HG03039 (cell line): ENCODE measurements at regions not wholly inside any gene's neighbourhood (a gene's known extent, or its start where the extent isn't known, plus 50 kb on each side); places are given as distances from the start of the nearest gene placed in this dataset.
"Not testable (repeated sequence)": the region's sequence is repeated elsewhere in the genome, so short reads cannot be mapped to it uniquely, and the experiment has no call there.

Experiments
- ATAC-seq: cut with Tn5 transposase; IDR thresholded peaks from one replicate; pipeline ENCODE4 v1.9.1; 2021; ENCODE audit warnings: mild to moderate bottlenecking, moderate library complexity; ENCODE audit not compliant: unreplicated experiment

DNA sequence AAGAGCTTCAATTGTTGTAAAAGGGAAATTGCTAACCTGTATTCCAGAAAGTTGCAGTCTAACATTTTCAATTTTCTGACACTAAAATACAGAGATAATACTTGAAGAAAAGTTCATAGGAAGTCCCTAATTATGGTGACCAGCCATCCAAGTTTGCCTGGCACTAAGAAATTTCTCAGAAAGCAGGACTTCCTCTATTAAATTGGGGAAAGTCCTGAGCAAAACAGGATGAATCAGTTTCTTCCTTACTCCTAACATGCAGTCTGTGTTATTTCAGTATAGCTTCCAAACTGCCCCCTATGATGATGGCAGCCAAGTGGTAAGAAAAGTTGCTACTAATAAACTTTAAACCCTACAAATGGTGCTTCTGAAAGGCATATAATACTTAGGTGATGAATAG lies 133.5 kb upstream of the SGO1 start:
- ATAC-seq: no peak

DNA sequence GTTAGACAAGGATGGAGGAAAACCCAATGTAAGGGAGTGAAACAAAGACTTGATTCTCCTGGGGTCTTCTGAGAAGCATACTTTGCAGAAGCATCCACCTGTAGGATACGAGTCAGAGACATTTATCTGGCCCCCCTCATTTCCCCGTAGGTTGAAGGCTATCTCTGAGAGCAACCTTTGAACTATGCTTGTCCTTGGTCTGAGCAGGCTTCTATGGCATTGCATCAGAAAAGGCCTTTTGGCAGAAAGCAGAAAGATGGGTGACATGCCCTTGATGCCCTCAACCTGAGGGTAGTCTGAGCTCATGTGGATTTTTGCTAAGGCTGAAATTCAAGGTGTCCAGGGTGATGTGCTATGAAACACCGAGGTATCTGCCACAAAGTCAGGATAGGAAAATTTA lies 131.6 kb upstream of the SGO1 start:
- no peak for ATAC-seq

DNA sequence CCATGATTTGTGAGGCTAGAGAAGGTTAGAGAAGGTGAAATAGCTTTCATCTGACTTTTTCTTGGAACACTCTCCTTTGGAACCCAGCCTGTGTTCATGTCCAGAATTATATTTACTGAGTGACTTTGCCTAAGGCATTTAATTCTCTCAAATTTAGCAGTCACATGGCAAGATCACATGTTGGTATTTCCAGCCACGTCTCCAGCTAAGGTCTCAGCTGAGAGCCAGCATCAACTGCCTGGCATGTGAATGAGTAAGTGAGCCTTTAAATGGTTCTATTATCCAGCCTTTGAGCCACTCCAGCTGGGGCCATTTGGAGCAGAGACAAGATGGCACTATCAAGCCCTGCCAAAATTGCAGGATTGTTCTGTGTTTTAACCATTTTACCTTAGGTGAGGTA lies 130.2 kb upstream of the SGO1 start:
- no peak for ATAC-seq

DNA sequence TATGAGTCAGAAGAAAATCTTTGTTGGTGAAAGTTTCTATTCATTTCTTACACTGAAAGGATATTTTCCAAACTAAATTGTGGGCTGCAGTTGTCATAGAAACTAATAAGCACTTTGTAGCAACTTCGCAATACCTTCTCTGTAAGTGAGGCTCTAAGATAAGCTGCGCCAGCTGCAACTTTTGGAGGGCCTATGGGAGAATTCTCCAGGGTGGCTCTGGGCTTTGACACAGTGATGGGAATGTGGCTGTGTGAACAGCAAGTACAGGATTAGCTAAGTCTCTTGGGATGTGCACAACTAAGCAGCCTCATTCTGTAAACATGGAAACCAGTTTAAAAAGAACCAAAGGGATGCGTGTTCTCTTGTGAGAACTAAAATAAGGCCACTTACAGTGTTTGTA lies 124.6 kb upstream of the SGO1 start:
- ATAC-seq: no peak

DNA sequence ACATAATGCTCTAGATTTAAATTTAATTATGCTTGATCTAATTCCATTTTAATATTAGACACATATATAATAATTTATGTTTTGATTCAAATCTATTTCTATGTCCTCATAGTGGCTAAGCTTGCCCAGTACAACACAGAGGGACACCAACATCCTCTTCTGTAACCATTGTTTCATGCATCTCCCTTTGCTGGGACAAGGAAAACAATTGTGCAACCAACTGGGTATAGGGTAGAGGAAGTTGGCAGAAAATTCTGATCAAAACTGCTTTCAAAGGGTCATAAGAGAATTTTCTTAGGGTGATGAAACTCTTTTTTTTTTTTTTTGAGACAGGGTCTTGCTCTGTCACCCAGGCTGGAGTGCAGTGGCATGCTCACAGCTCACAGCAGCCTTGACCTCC lies 121.4 kb upstream of the SGO1 start:
- no peak for ATAC-seq

DNA sequence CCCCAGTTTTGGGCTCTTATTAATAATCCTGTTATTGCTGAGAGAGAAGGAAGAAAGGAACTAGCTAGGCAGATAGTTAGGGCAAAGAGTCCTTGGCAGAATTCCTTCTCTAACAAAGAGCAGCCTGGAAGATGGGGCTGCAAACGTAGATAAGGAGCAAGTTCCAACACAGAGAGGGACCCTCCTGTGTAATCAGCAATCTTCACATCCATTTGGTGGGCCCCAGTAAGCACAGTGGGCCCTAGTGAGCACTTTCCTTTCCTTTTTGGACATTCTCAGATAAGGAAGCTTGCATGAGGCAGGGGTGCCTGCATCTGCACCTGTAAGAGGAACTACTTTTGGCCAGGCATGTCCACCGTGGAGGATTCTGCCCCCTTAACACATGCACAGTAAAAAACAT lies 119.6 kb upstream of the SGO1 start:
- no peak for ATAC-seq

DNA sequence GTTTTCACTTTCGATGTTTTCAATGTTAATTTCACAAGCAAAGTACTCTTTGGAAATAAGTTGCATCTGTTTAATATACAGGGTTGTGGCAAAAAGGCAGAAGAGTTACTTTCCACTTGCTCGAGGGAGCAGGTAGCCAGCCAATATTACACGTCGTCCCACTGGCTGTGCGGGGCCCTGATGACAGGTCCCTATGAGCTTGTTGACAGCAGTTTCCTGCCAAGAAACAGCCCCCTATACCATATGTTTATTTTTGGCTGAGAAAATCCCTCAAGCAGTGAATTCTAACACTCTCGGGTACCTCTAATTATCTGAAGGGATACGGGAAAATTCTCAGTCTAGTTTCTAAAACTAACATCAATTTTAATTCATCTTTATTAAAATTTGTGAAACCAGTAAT lies 116.8 kb upstream of the SGO1 start:
- ATAC-seq: no peak

DNA sequence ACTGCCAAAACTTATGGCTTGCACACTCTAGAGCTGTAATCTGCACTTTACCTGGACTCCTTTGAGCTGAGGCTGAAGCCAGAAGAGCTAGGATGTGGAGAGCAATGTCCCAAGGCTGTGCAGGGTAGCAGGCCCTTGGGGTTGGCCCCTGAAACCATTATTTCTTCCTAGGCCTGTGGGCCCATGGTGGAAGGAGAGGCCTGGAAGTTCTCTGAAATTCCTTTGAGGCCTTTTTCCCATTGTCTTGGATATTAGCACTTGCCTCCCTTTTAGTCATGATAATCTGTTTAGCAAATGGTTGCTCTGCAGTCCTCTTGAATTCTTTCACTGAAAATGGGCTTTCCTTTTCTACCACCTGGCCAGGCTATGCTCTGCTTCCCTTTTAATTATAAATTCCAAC lies 102.0 kb upstream of the SGO1 start:
- ATAC-seq: no peak

DNA sequence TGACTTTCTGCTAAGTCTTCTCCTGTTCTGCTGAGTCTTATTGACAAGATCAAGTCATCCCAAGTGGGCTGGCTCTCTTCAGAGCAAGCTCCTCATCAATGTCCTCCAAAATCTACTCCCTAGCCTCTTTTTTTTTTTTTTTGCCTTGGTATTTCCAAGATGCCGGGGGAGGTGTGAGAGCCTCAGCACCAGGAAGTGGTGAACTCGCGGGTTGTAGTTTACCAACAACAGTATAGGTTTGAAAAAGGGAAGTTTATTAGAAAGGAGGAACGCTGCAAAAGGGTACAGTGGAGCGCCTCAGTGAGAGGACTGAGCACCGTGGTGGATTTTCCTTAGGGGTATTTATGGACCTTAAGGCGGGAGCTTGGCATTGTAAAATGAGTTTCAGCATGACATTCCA lies 94.3 kb upstream of the SGO1 start:
- ATAC-seq: peak; percentile 53

DNA sequence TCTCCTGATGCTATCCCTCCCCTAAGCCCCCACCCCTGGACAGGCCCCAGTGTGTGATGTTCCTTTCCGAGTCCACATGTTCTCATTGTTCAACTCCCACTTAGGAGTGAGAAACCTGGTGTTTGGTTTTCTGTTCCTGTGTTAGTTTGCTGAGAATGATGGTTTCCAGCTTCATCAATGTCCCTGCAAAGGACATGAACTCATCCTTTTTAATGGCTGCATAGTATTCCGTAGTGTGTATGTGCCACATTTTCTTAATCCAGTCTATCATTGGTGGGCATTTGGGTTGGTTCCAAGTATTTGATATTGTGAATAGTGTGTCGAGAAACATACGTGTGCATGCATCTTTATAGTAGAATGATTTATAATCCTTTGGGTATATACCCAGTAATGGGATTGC lies 80.0 kb upstream of the SGO1 start:
- not testable (repeated sequence) for ATAC-seq

DNA sequence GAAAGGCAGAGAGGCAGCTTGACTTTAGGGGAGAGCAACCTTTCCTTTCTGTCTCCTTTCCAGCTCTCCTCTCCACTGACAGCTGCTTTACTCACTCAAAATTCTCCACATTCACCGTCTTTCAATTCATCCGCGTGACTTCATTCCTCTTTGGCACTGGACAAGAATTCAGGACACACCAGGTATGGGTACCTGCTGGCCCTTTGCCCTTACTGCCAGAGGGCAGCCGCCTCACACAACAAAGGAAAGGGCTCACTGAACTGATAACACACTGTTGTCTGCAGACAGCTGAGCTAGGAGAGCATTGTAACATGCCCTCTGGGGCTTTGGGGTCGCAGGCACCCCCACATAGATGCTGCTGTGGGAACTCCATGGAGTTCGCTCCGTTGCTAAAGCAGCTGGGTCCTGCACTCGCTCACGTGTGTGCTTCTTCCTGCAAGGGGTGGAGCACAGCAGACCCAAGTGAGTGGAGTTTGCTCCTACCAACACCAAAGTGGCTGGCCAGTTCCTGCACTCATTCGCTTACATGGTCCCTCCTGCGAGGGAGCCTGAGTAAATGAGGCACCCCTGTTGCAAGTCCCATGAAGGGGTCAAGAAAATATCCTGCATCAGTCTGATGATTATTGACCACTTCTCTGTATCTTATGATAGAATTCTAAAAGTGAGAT lies 79.0 kb upstream of the SGO1 start:
- no peak for ATAC-seq

DNA sequence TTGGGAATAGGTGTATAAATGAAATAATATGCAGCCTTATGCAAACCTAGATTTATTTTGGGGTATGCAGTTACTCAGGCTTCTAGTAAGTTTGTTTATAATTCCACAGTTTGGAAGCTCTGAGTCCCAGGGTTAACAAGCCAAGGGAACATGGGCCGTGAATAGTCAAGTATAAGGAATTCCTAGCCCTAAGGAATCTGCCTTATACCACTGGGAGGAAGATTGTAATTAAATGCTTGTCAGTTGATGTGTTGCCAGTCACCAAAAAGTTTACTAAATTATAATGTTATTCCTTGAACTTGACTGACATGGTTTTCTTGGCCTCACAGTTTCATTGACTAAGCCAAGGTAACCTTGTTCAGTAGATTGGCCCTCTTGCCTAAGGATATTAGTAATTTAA lies 72.4 kb upstream of the SGO1 start:
- ATAC-seq: no peak

DNA sequence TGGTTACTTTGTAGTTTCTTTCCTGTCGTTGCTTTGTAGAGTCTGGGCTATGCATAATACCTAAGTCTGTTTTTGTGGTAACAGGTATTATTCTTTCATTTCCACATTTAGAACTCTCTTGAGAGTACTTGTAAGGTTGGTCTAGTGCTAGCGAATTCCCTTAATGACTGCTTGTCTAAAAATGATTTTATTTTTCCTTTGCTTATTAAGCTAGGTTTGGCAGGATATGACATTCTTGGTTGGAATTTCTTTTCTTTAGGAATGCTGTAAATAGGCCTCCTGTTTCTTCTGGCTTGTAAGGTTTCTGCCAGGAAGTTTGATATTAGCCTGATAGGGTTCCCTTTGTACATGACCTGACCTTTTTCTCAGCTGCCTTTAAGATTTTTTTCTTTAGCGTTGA lies 70.1 kb upstream of the SGO1 start:
- ATAC-seq: peak; percentile 58

DNA sequence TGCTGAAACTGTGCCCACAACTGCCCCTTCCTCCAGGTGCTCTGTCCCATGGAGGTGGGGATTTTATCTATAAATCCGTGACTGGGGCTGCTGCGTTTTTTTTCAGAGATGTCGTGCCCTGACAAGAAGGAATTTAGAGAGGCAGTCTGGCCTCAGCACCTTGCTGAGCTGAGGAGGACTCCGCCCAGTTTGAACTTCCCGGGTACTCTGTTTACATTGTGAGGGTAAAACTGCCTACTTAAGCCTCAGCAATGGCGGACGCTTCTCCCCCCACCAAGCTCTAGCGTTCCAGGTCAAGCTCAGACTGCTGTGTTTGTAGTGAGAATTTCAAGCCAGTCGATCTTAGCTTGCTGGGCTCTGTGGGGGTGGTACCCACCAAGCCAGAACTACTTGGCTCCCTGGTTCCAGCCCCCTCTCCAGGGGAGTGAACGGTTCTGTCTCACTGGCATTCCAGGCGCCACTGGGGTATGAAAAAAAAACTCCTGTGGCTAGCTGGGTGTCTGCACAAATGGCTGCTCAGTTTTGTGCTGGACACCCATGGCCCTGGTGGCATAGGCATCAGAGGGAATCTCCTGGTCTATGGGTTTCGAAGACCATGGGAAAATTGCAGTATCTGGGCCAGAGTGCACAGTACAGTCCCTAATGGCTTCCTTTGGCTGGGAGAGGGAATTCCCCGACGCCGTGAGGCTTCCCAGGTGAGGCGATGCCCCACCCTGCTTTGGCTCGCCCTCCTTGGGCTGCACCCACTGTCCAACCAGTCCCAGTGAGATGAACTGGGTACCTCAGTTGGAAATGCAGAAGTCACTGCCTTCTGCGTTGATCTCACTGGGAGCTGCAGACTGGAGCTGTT lies 68.5 kb upstream of the SGO1 start:
- no peak for ATAC-seq

DNA sequence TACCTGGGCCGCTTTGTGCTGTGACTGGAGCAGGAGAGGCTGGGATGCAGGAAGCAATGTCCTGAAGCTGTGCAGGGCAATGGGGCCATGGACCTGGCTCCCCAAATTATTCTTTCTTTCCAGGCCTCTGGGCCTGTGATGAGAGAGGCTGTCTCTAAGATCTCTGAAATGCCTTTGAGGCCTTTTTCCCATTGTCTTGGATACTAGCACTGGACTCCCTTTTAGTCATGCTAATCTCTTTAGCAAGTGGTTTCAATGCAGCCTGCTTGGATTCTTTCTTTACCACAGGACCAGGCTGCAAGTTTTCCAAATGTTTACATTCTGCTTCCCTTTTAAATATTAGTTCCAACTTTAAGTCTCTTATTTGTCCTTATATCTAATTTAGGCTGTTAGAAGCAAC lies 64.8 kb upstream of the SGO1 start:
- ATAC-seq: no peak

DNA sequence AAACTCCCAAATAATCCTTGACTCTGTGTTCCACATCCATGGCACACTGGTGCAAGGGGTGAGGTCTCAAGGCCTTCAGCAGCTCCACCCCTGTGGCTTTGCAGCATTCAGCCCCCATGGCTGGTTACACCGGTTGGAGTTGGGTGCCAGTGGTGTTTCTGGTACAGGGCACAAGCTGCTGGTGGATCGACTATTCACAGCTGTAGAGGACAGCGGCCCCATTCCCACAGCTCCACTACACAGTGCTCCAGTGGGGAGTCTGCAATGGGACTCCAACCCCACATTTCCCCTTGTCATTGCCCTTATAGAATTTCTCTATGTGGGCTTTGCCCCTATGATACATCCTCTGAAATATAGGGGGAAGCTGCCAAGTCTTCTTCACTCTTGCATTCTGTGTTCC lies 64.3 kb upstream of the SGO1 start:
- ATAC-seq: no peak

DNA sequence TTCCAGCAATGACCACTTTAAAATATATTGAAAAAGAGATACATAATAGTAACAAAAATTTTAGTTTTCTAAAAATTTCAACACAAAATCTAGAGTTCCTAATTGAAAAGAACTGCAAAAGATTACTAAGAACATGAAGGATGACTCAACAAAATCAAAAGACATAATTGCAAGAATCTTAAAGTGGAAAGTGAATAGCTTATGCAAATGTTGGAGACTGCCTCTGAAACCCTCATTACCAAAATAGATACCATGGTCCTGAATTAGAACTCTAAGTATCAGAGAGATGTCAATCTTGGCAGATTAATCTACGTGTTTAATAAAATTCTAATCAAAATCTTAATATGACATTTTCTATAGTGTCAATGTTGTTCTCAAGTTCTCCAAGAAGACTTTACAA lies 60.7 kb upstream of the SGO1 start:
- ATAC-seq: peak; percentile 80

DNA sequence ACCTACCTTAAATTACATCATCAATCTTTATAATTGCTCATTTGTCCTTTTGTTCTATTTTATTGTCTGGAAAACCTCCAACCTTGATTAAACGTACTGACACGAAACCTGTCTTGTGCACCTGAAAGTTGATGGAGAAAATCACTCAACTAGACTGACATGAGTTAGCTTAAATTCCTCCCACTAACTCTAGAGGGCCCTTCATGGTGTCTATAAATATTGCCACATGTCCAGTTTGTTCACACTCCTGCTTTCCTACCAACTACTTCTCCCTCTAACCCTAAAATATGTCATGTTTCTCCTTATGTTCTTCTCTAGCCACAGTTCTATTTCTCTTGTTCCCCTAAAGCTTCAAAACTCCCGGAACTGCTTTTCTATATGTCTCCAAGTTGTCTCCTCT lies 59.8 kb upstream of the SGO1 start:
- ATAC-seq: no peak

DNA sequence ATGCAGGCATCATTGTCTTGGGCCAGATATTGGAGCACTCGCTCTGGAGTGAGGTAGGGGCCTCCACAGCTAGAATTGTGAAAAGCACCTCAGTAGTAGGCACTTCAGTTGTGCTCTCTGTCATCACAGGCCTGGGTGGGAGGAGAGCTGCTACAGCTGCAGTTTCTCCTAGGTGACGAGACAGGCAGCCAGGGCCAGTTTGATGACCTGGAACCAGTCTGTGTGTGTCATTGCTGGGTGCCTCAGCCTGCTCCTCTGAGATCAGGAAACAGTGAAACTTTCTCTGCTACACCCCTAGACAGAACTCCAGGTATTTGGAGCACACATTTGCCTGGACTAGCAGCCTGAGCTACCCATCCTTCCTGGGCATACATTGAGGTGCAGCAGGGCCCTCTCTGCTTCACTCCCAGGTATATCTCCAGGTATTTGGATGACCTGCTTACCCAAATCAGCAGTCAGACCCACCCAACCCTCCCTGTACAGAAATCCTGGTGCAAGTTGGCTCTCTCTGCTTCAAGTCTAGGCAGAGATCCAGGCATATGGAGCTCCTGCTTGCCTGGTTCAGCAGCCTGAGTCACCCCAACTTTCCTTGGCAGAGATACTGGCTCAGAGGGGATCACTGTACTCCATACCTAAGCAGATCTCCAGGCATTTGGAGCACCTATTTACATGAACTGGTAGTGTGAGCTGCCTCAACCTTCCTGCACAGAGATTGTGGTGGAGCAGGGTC lies 54.3 kb upstream of the SGO1 start:
- no peak for ATAC-seq

DNA sequence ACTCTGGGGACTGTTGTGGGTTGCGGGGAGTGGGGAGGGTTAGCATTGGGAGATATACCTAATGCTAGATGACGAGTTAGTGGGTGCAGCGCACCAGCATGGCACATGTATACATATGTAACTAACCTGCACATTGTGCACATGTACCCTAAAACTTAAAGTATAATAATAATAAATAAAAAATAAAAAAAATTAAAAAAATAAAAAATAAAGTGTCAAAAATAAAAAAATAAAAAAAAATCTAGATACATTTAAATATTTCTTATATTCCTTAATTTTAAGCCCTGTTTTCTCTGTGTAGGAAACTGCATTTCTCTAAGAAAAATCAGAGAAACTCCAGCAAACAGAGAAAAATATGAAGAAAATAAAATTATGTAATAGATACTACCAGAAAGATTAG lies 52.2 kb upstream of the SGO1 start:
- not testable (repeated sequence) for ATAC-seq

DNA sequence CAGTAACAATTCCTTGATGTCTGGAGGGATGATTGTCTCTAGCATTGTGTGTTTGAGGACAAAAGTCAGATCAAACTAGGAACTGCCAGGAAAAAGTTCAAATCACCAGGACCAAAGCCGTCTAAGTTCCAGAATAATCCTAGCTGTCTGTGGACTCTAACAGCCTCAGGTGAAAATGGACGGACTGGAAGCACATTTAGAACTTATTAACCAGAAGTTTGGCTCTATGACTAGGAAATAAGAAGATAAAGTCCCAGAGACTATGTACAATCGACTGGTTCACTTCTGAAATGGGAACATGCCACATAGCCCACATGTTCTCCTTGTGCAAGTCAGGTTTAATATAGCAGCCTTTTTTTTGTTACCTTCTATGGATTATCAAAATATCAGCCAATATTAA lies 50.6 kb upstream of the SGO1 start:
- no peak for ATAC-seq
